ENCODE measurements at regions not wholly inside any gene's neighbourhood (a gene's known extent, or its start where the extent isn't known, plus 50 kb on each side); places are given as distances from the start of the nearest gene placed in this dataset.
"Not testable (repeated sequence)": the region's sequence is repeated elsewhere in the genome, so short reads cannot be mapped to it uniquely, and the experiment has no call there.

- DNase-seq (ENCODE audit: extremely low spot score, insufficient read length, low read depth): no peak
- no peak for FAIRE-seq
Observed at GRCh38 chr7:46909601-46910051, 672.3 kb downstream of the TNS3 start.

DNA sequence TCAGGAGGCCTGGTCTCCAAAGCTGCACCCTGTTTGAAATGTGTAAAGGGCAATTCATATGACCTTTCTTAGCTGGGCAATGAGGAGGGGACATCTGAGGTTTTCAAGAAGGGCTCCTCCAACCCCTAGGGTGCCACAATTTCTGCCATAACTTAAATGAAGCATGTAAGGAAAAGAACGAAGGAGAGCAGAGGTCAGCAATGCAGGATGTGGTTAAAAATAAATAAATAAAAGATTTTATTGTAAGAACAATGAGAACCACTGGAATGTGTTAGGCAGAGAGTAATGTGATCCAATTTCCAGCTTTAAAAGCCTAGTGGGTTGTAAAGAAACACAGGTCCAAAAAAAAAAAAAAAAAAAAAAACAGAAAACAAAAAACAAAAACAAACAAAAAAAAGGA is 673.1 kb downstream of the TNS3 start:
- DNase-seq (ENCODE audit: extremely low spot score, insufficient read length, low read depth): no peak
- no peak for FAIRE-seq

GRCh38 chr7:46904523-46904922 is 677.4 kb downstream of the TNS3 start:
- DNase-seq (ENCODE audit: extremely low spot score, insufficient read length, low read depth); FAIRE-seq: not testable (repeated sequence)

- FAIRE-seq: no peak
- DNase-seq (ENCODE audit: extremely low spot score, insufficient read length, low read depth): no peak
Observed at GRCh38 chr7:46902463-46902862, 679.4 kb downstream of the TNS3 start.

- FAIRE-seq (no peak), DNase-seq (ENCODE audit: extremely low spot score, insufficient read length, low read depth) (no peak)
Observed at GRCh38 chr7:46900312-46901263, 681.3 kb downstream of the TNS3 start.

GRCh38 chr7:46897381-46897780 is 684.5 kb downstream of the TNS3 start:
- DNase-seq (ENCODE audit: extremely low spot score, insufficient read length, low read depth) (no peak), FAIRE-seq (no peak)

GRCh38 chr7:46886669-46887374 is 695.1 kb downstream of the TNS3 start:
- DNase-seq (ENCODE audit: extremely low spot score, insufficient read length, low read depth): no peak
- FAIRE-seq: no peak

GRCh38 chr7:46885167-46885566 is 696.7 kb downstream of the TNS3 start:
- DNase-seq (ENCODE audit: extremely low spot score, insufficient read length, low read depth) (no peak), FAIRE-seq (no peak)

GRCh38 chr7:46881507-46882127 is 700.3 kb downstream of the TNS3 start:
- DNase-seq (ENCODE audit: extremely low spot score, insufficient read length, low read depth): no peak
- no peak for FAIRE-seq

DNA sequence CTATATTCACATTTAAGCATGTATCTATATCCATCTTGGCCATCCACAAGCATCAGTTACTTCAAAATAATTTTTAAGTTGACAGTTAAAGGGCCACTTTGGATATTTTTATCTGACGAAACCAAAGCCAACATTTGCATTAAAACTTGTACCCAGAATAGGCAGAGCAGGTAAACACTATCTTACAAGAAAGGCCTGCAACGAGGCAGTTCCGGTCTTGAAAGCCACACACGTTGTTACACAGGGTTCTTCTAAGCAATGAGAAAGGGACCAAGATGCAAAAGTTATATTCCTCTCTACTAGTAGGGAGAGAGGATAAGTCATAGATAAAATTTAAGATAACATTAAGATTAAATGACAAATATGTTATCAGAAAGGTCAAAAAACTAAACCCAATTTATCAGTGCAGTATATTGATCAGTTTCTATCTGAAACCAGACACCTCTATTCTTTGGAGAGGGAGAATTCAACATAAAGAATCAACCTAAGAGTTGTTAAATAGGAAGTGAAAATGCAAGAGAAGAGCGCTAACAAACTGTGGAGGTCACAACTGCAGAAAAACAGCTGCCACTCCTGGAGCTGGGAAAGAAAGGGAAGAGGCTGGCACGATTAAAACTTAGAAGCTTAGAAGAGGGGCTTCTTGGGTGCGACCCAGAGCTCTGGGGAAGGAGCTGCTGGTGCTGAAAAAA is 701.3 kb downstream of the TNS3 start:
- DNase-seq (ENCODE audit: extremely low spot score, insufficient read length, low read depth): no peak
- FAIRE-seq: no peak

GRCh38 chr7:46879783-46880182 is 702.1 kb downstream of the TNS3 start:
- FAIRE-seq (no peak), DNase-seq (ENCODE audit: extremely low spot score, insufficient read length, low read depth) (no peak)

GRCh38 chr7:46871516-46871915 is 710.4 kb downstream of the TNS3 start:
- DNase-seq (ENCODE audit: extremely low spot score, insufficient read length, low read depth) (no peak), FAIRE-seq (no peak)

- no peak for FAIRE-seq
- no peak for DNase-seq (ENCODE audit: extremely low spot score, insufficient read length, low read depth)
Observed at GRCh38 chr7:46864716-46865115, 717.2 kb downstream of the TNS3 start.

GRCh38 chr7:46859963-46860475 is 721.9 kb downstream of the TNS3 start:
- DNase-seq (ENCODE audit: extremely low spot score, insufficient read length, low read depth) (no peak), FAIRE-seq (no peak)

DNA sequence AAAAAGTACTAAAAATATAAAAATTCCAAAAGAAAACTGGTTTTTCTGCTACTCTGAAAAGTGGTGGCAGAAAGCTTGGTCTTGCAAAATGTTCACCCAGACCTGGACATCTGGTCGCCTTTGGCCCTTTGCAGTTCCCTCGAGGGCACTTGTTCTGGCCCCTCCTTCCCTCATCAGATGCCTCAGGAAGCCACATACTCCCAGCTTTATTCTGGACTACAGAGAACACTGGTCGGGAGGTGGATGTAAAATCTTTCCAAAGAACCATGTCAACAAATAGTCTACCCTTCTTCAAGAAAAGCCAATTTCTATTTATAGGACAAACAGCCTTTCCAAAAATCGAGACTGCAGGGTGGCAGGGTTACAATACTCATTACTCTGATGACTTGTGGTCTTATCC is 726.1 kb downstream of the TNS3 start:
- DNase-seq (ENCODE audit: extremely low spot score, insufficient read length, low read depth) (no peak), FAIRE-seq (no peak)

DNA sequence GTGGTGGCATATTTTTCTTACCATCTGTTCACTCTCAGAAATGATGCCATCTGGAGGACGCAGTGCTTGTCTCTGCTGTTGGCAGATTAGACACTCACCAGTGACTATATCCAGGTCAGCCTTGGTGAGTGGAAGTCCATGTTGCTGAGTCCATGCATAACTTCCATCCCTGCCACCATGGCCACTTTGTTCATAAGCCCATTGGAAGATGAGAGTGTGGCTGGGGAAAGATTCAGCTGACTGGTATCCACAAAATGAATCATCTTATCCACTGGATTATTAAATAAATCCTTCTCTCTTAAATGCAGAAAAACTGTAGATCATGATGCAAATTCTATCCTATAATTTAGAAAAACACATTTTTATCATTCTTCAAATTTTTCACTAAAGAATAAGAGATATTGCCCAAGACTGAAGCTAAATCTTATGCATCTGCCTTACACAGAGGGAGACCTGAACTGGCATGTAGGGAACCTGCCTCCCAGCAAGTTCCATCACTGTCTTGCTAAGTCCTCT is 726.9 kb downstream of the TNS3 start:
- FAIRE-seq: no peak
- no peak for DNase-seq (ENCODE audit: extremely low spot score, insufficient read length, low read depth)

DNA sequence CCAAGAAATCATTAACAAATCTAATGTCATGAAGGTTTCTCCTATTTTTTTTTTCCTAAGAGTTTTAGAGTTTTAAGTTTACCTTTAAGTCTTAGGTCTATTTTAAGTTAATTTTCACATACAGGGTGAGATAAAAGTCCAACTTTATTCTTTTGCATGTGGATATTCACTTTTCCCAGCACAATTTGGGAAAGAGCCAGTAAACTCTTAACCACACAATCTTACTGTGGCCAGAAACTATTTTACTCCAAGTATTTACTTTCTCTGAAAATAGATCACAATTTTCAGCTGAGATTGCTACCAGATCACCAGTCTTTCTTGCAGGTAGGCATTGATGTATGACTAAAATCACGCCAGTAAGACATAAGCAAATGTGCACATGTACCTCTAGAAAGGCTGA is 728.5 kb downstream of the TNS3 start:
- DNase-seq (ENCODE audit: extremely low spot score, insufficient read length, low read depth) (no peak), FAIRE-seq (no peak)

- FAIRE-seq (no peak), DNase-seq (ENCODE audit: extremely low spot score, insufficient read length, low read depth) (no peak)
Observed at GRCh38 chr7:46852795-46853194, 729.1 kb downstream of the TNS3 start.

DNA sequence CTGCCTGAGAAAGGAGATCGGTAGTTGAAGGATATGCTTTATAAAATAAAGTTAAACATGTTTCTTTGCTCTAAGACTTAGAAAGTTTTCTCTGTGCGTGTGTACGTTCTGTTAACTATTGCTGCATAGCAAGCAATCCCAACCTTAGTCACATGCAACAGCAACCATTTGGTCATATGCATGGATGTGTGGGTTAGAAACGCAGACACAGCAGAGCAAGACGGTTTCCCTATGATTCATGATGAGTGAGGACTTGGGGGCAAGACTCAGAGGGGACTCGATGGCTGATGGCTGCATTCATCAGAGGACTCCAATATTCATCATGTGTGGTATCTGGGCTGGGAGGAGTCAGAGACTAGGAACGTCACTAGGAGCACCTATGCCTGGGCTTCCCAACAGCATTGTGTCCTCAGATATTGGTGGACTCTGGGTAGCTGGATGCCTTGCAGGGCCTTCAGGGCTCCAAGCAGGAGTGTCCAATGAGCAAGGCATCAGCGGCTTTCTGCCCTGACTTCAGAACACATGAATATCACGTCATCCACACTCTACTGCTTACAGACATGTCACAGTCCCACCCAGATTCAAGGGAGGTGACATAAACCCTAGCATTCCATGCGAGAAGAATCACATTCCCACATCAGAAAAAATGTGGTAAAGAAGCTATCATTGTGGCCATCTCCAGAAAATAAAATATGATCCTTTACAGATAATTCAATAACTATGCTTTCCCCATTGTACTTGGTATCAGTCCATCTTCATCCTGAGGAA is 731.2 kb downstream of the TNS3 start:
- FAIRE-seq: no peak

More for the DNA sequence above, 731.2 kb downstream of the TNS3 start:
- DNase-seq (ENCODE audit: extremely low spot score, insufficient read length, low read depth): no peak

Measured in GM18507 (cell line).